ENCODE measurements at regions not wholly inside any gene's neighbourhood (a gene's known extent, or its start where the extent isn't known, plus 50 kb on each side); places are given as distances from the start of the nearest gene placed in this dataset.

- H3K9me3 ChIP-seq (ENCODE audit: insufficient read depth, low read length) = no peaks in the 10 kb centered on the region
- no peak for DNase-seq (ENCODE audit: low read depth, low spot score)
- H3K27me3 ChIP-seq (ENCODE audit: insufficient read depth, insufficient read length) = no peaks in the 10 kb centered on the region
- no peaks in the 10 kb centered on the region for H3K4me1 ChIP-seq (ENCODE audit: insufficient read depth, insufficient read length)
- H3K4me3 ChIP-seq (ENCODE audit: insufficient read length, low read depth) = no peak overlapping the region
- TF ChIP-seq YY1 (IDR thresholded peaks at IDR 0.05; ENCODE audit: insufficient read depth, insufficient read length) = no peak
- no peak for TF ChIP-seq ZNF274 (IDR thresholded peaks at IDR 0.05; ENCODE audit: low read depth, low read length)
- no peak overlapping the region for H3K9ac ChIP-seq (ENCODE audit: insufficient read length, low read depth)
- H3K36me3 ChIP-seq (ENCODE audit: insufficient read depth, insufficient read length, low read length) = no peaks in the 10 kb centered on the region
Observed at GRCh38 chr9:111161015-111161415, 122.7 kb upstream of the LPAR1 start.

GRCh38 chr9:111158999-111159398 is 120.7 kb upstream of the LPAR1 start:
- Histone ChIP-seq H3K4me1 (ENCODE audit: insufficient read depth, insufficient read length) (no peaks in the 10 kb centered on the region), H3K36me3 (ENCODE audit: insufficient read depth, insufficient read length, low read length) (no peaks in the 10 kb centered on the region), H3K27me3 (ENCODE audit: insufficient read depth, insufficient read length) (no peaks in the 10 kb centered on the region), H3K9ac (ENCODE audit: insufficient read length, low read depth) (no peak overlapping the region), H3K9me3 (ENCODE audit: insufficient read depth, low read length) (no peaks in the 10 kb centered on the region), H3K4me3 (ENCODE audit: insufficient read length, low read depth) (no peak overlapping the region)
- DNase-seq (ENCODE audit: low read depth, low spot score) = no peak
- TF ChIP-seq SUZ12 (IDR thresholded peaks at IDR 0.05; ENCODE audit: extremely low read depth, insufficient read depth, insufficient read length) (no peak), YY1 (IDR thresholded peaks at IDR 0.05; ENCODE audit: insufficient read depth, insufficient read length) (no peak), ZNF274 (IDR thresholded peaks at IDR 0.05; ENCODE audit: low read depth, low read length) (no peak)

DNA sequence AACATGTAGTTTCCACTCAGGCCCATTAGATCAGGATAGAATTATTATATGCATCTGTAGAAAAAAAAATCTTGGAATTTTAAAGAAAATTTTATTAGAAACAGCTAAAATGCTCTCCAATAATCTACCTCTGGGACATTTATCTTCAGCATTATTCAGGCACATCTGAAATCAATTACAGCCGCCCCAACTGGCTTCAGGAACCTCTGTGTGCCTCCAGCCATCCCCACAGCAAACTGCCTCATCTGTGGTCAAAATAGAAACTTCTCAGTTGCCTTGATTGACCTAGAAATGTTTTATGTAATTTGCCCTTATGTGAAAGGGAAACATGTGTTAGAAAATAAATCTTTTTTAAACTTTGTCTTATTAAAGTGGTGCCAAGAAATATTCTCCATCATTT is 120.1 kb upstream of the LPAR1 start:
- H3K9ac ChIP-seq (ENCODE audit: insufficient read length, low read depth) = no peak overlapping the region
- no peaks in the 10 kb centered on the region for H3K4me1 ChIP-seq (ENCODE audit: insufficient read depth, insufficient read length)
- no peak for DNase-seq (ENCODE audit: low read depth, low spot score)
- H3K36me3 ChIP-seq (ENCODE audit: insufficient read depth, insufficient read length, low read length) = no peaks in the 10 kb centered on the region
- H3K4me3 ChIP-seq (ENCODE audit: insufficient read length, low read depth) = no peak overlapping the region
- TF ChIP-seq ZNF274 (IDR thresholded peaks at IDR 0.05; ENCODE audit: low read depth, low read length) (no peak), YY1 (IDR thresholded peaks at IDR 0.05; ENCODE audit: insufficient read depth, insufficient read length) (no peak), SUZ12 (IDR thresholded peaks at IDR 0.05; ENCODE audit: extremely low read depth, insufficient read depth, insufficient read length) (no peak)
- no peaks in the 10 kb centered on the region for H3K27me3 ChIP-seq (ENCODE audit: insufficient read depth, insufficient read length)
- no peaks in the 10 kb centered on the region for H3K9me3 ChIP-seq (ENCODE audit: insufficient read depth, low read length)

- H3K36me3 ChIP-seq (ENCODE audit: insufficient read depth, insufficient read length, low read length) = no peaks in the 10 kb centered on the region
- H3K9ac ChIP-seq (ENCODE audit: insufficient read length, low read depth) = no peak overlapping the region
- DNase-seq (ENCODE audit: low read depth, low spot score) = no peak
- no peaks in the 10 kb centered on the region for H3K4me1 ChIP-seq (ENCODE audit: insufficient read depth, insufficient read length)
- no peaks in the 10 kb centered on the region for H3K9me3 ChIP-seq (ENCODE audit: insufficient read depth, low read length)
- H3K4me3 ChIP-seq (ENCODE audit: insufficient read length, low read depth) = no peak overlapping the region
- TF ChIP-seq YY1 (IDR thresholded peaks at IDR 0.05; ENCODE audit: insufficient read depth, insufficient read length) (no peak), SUZ12 (IDR thresholded peaks at IDR 0.05; ENCODE audit: extremely low read depth, insufficient read depth, insufficient read length) (no peak), ZNF274 (IDR thresholded peaks at IDR 0.05; ENCODE audit: low read depth, low read length) (no peak)
- H3K27me3 ChIP-seq (ENCODE audit: insufficient read depth, insufficient read length) = no peaks in the 10 kb centered on the region
Observed at GRCh38 chr9:111154081-111154562, 115.9 kb upstream of the LPAR1 start.

DNA sequence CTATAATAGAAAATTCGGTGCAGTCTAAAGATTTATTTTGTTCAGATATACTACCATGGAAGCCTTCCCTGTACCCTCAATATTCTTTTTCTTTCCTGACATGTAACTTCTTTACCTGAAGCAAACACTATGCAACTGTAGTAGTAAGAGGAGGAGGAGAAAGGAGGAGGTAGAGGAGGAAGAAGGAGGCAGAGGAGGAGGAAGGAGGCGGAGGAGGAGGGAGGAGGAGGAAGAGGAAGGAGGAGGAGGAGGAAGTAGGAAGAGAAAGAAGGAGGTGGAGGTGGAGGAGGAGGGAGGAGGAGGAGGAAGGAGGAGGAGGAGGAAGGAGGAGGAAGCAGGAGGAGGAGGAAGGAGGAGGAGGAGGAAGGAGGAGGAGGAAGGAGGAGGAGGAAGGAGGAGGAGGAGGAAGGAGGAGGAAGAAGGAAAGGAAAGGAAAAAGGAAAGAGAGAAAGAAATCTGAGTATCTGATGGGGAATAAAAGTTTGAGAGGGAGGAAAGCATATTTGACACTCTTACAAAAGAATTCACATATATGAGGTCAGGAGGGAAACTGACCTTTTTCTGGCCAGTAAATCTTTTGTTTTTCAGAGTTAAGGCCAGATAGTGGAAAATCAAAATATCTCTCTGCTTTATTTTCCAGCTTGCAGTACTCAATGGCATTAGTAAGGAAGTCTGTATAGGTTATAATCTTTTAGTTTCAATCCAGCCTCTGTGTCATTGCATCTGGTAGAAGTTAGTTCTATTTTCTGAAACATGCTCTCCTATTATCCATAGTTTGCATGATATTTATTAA is 114.5 kb upstream of the LPAR1 start:
- no peaks in the 10 kb centered on the region for H3K9me3 ChIP-seq (ENCODE audit: insufficient read depth, low read length)
- TF ChIP-seq ZNF274 (IDR thresholded peaks at IDR 0.05; ENCODE audit: low read depth, low read length) (no peak), SUZ12 (IDR thresholded peaks at IDR 0.05; ENCODE audit: extremely low read depth, insufficient read depth, insufficient read length) (no peak), YY1 (IDR thresholded peaks at IDR 0.05; ENCODE audit: insufficient read depth, insufficient read length) (no peak)
- H3K4me1 ChIP-seq (ENCODE audit: insufficient read depth, insufficient read length) = no peaks in the 10 kb centered on the region
- H3K27me3 ChIP-seq (ENCODE audit: insufficient read depth, insufficient read length) = no peaks in the 10 kb centered on the region
- no peak overlapping the region for H3K4me3 ChIP-seq (ENCODE audit: insufficient read length, low read depth)
- no peaks in the 10 kb centered on the region for H3K36me3 ChIP-seq (ENCODE audit: insufficient read depth, insufficient read length, low read length)
- DNase-seq (ENCODE audit: low read depth, low spot score) = no peak
- no peak overlapping the region for H3K9ac ChIP-seq (ENCODE audit: insufficient read length, low read depth)

DNA sequence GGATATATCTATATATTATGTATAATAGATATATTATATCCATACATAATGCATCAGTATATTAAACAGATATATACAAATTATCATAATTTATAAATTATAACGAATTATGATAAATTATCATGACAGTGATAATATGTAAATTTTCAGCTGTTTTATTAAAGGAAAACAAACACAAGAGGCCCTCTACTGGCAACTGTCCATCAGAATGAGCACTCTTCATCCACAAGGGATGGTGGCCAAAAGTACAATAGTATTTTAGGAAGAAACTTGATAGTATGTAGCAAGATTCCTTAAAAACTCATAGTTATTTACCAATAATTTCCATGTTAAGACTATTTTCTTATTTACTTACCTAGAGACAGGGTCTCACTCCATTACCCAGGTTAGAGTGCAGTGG is 113.3 kb upstream of the LPAR1 start:
- Histone ChIP-seq H3K9me3 (ENCODE audit: insufficient read depth, low read length) (no peaks in the 10 kb centered on the region), H3K27me3 (ENCODE audit: insufficient read depth, insufficient read length) (no peaks in the 10 kb centered on the region), H3K4me1 (ENCODE audit: insufficient read depth, insufficient read length) (no peaks in the 10 kb centered on the region), H3K9ac (ENCODE audit: insufficient read length, low read depth) (no peak overlapping the region), H3K36me3 (ENCODE audit: insufficient read depth, insufficient read length, low read length) (no peaks in the 10 kb centered on the region), H3K4me3 (ENCODE audit: insufficient read length, low read depth) (no peak overlapping the region)
- no peak for TF ChIP-seq ZNF274 (IDR thresholded peaks at IDR 0.05; ENCODE audit: low read depth, low read length)
- TF ChIP-seq YY1 (IDR thresholded peaks at IDR 0.05; ENCODE audit: insufficient read depth, insufficient read length) = no peak
- TF ChIP-seq SUZ12 (IDR thresholded peaks at IDR 0.05; ENCODE audit: extremely low read depth, insufficient read depth, insufficient read length) = no peak
- no peak for DNase-seq (ENCODE audit: low read depth, low spot score)

DNA sequence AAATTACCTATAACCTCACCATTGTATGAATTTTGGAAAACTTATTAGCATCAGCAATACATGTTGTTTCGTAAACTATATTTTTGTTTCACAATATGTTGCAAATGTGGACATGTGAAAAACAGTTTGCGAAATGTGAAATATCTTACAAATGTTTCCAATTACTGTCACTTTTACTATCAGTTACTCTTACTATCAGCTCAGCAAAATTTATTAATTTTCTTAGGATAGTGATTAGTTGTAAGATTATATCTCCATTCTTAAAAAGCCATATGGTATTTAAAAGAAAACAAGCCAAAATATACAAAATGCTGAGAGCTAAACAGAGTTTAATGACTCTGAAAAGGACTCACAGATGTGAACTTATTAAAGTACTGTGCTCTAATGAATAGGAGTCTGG is 111.9 kb upstream of the LPAR1 start:
- Histone ChIP-seq H3K27me3 (ENCODE audit: insufficient read depth, insufficient read length) (no peaks in the 10 kb centered on the region), H3K9ac (ENCODE audit: insufficient read length, low read depth) (no peak overlapping the region), H3K9me3 (ENCODE audit: insufficient read depth, low read length) (no peaks in the 10 kb centered on the region), H3K36me3 (ENCODE audit: insufficient read depth, insufficient read length, low read length) (no peaks in the 10 kb centered on the region), H3K4me3 (ENCODE audit: insufficient read length, low read depth) (no peak overlapping the region), H3K4me1 (ENCODE audit: insufficient read depth, insufficient read length) (no peaks in the 10 kb centered on the region)
- no peak for DNase-seq (ENCODE audit: low read depth, low spot score)
- TF ChIP-seq ZNF274 (IDR thresholded peaks at IDR 0.05; ENCODE audit: low read depth, low read length) = no peak

Measured in NT2/D1 (cell line).